AG09319 (cell line): ENCODE measurements at regions not wholly inside any gene's neighbourhood (a gene's known extent, or its start where the extent isn't known, plus 50 kb on each side); places are given as distances from the start of the nearest gene placed in this dataset.

Experiments used
- DNase-seq: peaks from one replicate; pipeline ENCODE4 v3.0.0-alpha.2; 2010; ENCODE audit warnings: low read depth; ENCODE audit errors: extremely low read depth
- CTCF ChIP-seq: IDR thresholded peaks from 2 replicates; pipeline ENCODE4 v1.5.1; 2011; ENCODE audit warnings: low read depth, mild to moderate bottlenecking, inconsistent platforms, low read length, moderate library complexity

GRCh38 chr10:92756201-92757065, 66.7 kb downstream of the HHEX start:
- TF ChIP-seq CTCF = no peak
- DNase-seq = no peak

DNA sequence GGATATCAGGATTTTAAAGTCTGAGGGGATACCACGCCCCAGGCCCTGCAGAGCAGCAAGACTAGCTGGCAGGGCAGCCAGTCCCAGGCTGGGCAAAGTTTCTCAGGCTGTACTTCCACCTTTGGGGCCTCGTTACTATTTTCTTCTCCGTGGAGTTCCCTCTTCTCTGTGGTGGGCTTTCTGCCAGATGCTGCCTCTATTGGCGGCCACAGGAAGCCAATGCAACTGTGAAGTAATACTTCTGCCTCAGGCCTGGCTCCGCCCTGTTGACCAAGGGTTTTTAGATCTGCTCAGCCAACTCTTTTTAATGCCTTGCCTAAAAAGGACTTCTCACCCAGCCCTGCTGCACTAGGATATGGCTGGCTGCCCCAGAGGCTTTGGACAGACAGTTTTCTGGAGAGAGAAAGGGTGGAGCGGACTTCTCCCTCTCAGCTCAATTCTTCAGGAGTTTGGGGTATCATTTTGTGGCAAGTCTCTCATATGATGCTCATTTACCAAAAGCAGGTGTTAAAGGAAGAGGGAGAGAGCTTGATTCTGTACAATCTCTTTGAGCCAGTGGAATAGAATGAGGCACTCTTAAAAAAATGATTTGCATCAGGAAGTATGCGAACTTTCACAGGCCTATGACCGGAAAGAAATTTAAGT, 67.4 kb downstream of the HHEX start:
- peak; percentile 75 for DNase-seq
- TF ChIP-seq CTCF = peak; percentile 14

GRCh38 chr10:92757711-92758104, 68.0 kb downstream of the HHEX start:
- no peak for TF ChIP-seq CTCF
- no peak for DNase-seq

DNA sequence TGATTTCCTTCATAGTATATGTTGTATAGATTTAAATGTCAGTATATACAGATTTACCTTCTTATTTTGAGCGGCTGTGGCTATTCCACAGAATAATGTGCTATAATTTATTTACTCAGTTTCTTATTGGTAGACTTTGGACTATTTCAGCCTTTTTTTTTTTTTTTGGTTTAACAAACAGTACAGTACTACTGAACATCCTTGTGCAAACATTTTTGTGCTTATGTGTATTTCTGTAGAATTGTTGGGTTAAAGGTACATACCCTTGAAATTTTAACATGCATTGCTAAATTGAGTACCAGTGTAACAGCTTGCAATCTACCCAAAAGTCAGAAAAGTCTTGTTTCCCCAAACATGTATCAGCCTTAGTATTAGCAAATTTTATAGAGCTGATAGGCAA, 68.8 kb downstream of the HHEX start:
- TF ChIP-seq CTCF = no peak
- DNase-seq = no peak

- DNase-seq = peak; percentile 46
- no peak for TF ChIP-seq CTCF
Measured at GRCh38 chr10:92760609-92761008, 70.9 kb downstream of the HHEX start.

DNA sequence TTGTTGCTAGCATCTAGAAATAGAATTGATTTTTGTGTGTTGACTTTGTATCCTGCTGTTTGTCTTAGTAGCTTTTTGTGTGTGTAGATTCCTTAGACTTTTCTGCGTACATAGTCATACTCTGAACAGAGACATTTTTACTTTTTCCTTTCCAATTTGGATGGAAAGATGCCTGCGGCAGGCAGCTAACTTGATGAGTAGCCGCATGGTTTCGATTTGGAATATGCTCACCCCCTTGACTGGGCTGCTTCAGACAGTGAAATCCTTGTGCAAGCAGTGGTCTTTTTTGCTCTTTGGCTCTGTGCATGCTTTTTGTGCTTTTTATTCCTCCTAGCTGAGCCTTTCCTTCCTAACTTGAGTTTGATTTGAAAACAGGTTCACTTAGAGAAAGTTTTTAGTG, 71.8 kb downstream of the HHEX start:
- DNase-seq = no peak
- no peak for TF ChIP-seq CTCF

DNA sequence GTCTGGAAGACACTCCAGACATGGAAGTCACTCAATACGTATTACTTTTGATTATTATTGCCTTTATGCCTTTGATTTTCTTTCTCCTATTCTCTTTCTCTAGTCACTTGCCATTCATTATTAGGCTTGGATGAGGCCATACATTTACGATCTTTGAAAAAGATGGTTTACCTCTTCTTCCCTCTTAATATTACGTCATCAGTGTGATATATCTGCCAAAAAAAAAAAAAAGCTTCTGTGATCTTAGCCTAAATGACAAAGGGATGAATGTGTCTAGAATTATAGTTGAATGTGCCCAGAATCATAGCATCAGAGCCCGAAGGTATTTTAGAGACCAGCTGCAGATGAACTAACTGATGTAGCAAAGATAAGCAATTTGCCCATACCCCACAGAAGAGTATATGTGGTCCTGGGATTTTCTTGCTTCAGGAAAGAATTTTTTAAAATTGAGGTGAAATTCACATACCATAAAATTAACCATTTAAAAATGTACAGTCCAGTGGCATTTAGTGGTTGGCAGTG, 73.9 kb downstream of the HHEX start:
- no peak for TF ChIP-seq CTCF
- DNase-seq = no peak
